HG02571 (cell line): ENCODE measurements at regions not wholly inside any gene's neighbourhood (a gene's known extent, or its start where the extent isn't known, plus 50 kb on each side); places are given as distances from the start of the nearest gene placed in this dataset.
A peak's percentile ranks its signal among the peaks of the same experiment; 100 is the strongest.
"Not testable (repeated sequence)": the region's sequence is repeated elsewhere in the genome, so short reads cannot be mapped to it uniquely, and the experiment has no call there.

Source experiments
- ATAC-seq: cut with Tn5 transposase; IDR thresholded peaks from one replicate; pipeline ENCODE4 v1.9.1; 2021; ENCODE audit warnings: mild to moderate bottlenecking, moderate library complexity; ENCODE audit not compliant: unreplicated experiment

DNA sequence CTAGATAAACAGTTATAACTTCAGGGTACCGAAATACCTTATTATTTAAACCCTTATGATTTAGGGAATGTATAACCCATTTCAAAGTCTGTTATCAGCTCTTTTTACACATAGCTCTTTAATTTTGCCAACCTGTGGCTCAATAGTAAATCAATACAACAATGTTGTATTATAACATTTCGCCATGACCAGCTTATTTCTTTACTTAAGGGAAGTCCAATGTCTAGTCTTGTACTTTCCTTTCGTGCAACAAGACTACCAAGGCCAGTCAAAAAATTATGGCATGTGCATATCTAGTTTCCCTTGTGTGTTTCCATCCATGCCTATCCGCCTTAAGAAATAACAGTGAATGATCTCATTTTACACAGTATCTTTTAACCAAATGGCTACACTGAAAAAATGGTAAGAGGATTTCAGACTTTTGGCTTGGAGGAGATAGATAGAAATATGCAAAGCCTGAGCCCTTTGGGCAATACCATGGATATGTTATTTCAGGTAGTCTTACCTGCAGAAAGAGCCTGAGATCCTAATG, 239.5 kb upstream of the RPS23 start:
- ATAC-seq: no peak

GRCh38 chr5:82513738-82514137, 235.6 kb upstream of the RPS23 start:
- no peak for ATAC-seq

GRCh38 chr5:82512025-82512424, 233.9 kb upstream of the RPS23 start:
- peak; percentile 71 for ATAC-seq

DNA sequence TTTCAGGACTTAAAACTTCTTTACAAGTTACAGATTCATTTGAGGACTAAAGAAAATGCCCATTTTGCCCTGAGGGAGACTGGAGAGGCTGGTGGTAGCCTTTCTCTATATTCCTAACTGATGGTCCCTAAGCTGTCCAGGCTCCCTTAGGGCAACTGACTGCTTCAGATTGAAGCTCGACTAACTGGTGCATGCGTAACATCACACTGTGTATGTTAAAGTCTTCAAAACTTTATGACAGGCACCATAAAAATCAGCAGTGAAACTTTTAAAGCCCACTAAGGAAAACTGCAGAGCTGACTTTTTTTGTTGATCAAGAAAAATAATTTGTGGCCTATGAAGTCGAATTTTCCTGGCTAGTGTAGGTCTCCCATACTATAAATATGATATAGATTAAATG, 233.0 kb upstream of the RPS23 start:
- ATAC-seq: no peak

DNA sequence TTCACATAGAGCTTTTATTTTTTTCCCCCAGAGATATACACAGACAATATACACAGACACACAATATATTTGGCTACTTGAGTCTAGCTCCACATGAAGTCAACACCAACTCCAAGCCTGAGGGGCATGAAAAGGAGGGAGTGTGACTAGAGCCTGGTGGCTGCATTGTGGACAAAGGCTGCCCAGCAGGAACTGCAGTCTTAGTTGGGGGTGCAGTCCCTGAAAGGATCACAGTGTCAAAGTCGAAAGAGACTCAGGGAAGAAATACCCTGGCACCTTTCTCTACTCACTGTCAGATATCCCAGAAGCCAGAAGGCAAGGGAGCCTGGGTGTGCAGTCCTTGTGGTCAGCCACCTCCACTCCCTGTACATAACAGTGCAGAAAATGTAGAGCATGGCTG, 231.6 kb upstream of the RPS23 start:
- no peak for ATAC-seq

DNA sequence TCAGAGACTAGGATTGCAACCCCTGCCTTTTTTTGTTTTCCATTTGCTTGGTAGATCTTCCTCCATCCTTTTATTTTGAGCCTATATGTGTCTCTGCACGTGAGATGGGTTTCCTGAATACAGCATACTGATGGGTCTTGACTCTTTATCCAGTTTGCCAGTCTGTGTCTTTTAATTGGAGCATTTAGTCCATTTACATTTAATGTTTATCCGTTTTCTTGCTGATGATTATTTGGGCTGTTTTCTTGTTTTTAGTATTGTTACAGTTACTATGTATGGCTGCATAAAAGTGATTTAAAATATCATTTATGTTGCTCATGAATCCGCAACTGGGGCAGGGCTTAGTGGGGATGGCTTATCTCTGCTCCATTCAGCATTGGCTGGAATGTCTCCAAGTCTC, 228.2 kb upstream of the RPS23 start:
- not testable (repeated sequence) for ATAC-seq

DNA sequence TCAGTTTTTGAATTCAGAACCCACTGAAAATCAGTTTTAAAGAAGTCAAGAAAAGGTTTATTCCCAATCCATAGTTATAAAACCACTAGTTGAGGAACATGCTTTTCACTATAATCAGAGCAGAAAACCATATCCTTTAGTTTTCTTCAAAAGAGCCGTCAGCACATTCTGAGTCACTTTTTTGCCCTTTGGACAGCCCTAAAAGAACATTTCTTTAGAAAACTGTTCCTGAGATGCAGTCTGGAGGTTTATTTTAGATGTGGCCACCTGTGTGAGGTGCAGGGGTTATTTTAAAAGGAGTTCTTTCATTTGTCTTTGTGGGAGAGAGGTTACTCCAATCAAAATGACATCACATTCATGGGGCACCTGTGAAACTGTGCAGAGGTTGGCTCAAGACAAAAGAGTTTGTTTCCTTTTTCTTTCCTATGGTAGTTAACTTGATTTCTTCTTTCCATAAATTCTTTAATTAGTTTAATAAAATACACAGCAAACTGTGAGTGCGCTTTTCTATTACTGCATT, 221.6 kb upstream of the RPS23 start:
- no peak for ATAC-seq

DNA sequence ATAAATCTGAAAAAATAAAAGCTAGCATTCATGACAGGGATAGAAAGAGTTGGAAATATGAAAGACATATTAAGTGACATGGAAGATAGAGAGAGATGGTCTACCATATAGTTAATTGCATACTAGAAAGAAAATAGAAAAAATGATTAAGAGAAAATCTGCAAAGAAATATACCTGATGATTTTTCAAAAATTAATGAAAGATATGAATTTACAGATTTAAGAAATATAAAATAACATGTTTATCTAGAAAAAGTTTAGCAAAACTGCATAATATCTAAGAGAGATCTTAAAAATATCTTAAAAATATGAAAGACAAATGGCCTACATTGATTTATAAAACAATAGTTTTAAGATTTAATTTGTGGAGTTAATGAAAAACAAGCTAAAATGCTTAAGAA, 219.1 kb upstream of the RPS23 start:
- ATAC-seq: no peak

- ATAC-seq: no peak
These were observed 216.8 kb upstream of the RPS23 start for GRCh38 chr5:82494942-82495341.

GRCh38 chr5:82493221-82493620, 215.1 kb upstream of the RPS23 start:
- ATAC-seq: no peak

- no peak for ATAC-seq
These were observed 213.2 kb upstream of the RPS23 start for GRCh38 chr5:82491397-82491796.

DNA sequence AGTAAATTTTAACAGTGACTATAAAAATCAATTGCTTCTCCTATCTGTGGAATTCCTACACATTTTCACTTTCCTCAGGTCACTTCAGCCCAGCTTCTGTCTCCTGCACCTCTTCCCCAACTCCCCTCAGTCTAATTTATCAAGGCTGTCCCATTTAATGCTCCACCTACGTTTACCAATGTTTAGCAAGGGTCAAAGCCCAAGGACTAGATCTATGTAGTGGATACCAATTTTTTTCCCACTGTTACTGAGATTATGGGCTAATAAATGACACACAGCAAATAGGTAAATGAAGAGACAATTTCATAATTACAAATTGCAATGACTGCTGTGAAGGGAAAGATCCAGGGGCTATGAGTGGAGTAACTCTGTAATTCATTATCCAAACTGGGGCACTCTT, 211.5 kb upstream of the RPS23 start:
- no peak for ATAC-seq

DNA sequence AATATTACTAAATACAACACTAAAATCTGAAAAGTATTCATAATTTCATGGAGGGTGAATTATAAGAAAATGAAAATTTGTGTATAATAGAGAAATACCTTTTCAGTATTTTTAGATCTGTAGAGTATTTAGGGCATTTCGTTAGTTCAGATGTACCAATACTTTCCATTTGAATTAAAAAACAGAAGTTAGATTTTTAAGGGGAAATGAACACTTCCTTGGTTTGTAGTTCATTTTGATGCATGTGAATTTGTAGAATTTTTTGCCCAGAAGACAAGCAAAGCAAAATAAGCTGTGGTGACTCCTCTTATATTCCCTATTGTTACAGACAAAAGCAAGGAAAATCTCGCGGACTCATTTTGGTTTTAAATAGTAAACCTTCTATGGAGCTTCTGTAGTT, 209.0 kb upstream of the RPS23 start:
- ATAC-seq: no peak

DNA sequence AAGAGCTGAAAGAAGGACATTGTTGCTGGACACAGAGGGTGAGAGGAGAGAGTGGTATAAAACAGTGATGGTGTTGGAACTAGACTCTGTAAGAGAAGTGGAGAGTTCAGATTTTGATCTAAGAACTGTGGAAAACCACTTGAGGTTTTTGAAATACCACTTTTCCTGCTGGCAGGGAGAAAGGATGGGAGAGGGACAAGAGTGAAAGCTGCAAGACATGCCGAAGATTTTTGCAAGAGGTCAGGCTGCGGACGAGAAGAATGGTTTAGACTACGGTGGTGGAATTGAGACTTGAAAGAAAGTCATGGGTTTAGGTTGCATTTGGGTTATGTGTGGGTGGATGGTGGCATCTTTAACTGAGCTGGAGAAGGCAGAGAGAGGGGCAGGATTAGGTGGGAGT, 202.2 kb upstream of the RPS23 start:
- no peak for ATAC-seq

- ATAC-seq: no peak
These were observed 198.0 kb upstream of the RPS23 start for GRCh38 chr5:82476155-82476554.

DNA sequence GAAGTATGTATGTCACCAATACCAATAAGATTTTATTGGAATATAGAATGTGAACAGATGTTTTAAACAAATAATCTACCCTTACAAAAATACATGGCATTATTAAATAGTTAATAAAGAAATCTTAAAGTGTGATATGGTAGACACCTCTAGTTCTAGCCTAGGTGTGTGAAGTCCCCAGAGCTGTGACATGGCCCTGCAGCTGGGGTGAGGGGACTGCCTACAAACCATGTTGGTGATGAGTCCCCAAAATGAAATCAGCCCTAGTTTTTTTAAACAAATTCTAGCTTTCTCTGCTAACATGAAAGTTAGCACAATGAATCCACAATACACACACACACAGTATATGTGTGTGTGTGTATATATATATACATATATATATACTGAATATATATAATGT, 195.1 kb upstream of the RPS23 start:
- no peak for ATAC-seq

GRCh38 chr5:82470185-82470994, 192.2 kb upstream of the RPS23 start:
- ATAC-seq: no peak

- ATAC-seq: no peak
These were observed 188.9 kb upstream of the RPS23 start for GRCh38 chr5:82466986-82467561.

DNA sequence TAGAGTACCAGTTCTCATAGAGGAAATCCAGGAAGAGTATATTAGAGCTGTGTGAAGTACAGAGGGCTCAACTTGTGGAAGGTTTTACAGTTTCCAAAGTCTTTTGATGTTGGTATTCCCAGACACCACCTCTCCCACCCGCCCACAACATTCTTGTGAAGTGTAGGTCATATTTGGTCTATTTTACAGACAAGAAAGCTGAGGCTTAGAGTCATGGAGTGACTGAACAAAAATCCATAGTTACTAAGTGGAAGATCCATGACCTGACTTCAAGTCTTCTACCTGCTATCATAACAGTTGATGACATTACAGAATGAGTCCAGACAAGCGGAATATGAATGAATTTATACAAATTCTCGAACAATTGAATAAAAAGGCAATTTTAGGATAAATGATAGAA, 187.1 kb upstream of the RPS23 start:
- ATAC-seq: no peak

GRCh38 chr5:82459626-82460025, 181.5 kb upstream of the RPS23 start:
- ATAC-seq: no peak

DNA sequence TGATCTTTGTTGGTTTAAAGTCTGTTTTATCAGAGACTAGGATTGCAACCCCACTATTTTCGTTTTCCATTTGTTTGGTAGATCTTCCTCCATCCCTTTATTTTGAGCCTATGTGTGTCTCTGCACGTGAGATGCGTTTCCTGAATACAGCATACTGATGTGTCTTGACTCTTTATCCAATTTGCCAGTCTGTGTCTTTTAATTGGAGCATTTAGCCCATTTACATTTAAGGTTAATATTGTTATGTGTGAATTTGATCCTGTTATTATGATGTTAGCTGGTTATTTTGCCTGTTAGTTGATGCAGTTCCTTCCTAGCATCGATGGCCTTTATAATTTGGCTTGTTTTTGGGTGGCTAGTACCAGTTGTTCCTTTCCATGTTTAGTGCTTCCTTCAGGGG, 177.2 kb upstream of the RPS23 start:
- not testable (repeated sequence) for ATAC-seq

- no peak for ATAC-seq
These were observed 170.2 kb upstream of the RPS23 start for GRCh38 chr5:82448374-82448773.
